PFSK-1 (cell line): ENCODE measurements at regions not wholly inside any gene's neighbourhood (a gene's known extent, or its start where the extent isn't known, plus 50 kb on each side); places are given as distances from the start of the nearest gene placed in this dataset.

Source experiments
- FOXP2 ChIP-seq: optimal IDR thresholded peaks from 2 replicates; pipeline ENCODE3; 2011; ENCODE audit warnings: borderline replicate concordance, control low read depth, inconsistent platforms; ENCODE audit not compliant: insufficient read depth; ENCODE audit errors: extremely low read length, extremely low read depth
- POLR2AphosphoS5 ChIP-seq: IDR thresholded peaks from 2 replicates; pipeline ENCODE4 v1.6.1; 2012; ENCODE audit warnings: low read depth, mild to moderate bottlenecking, control low read depth, low read length, moderate library complexity
- SIN3A ChIP-seq: IDR thresholded peaks from 2 replicates; pipeline ENCODE4 v1.6.1; 2012; ENCODE audit warnings: mild to moderate bottlenecking, low read length, moderate library complexity, borderline replicate concordance; ENCODE audit not compliant: insufficient read depth
- TAF1 ChIP-seq: IDR thresholded peaks from 2 replicates; pipeline ENCODE4 v1.6.1; 2012; ENCODE audit warnings: low read length, control low read depth, borderline replicate concordance; ENCODE audit not compliant: insufficient read depth
- TF ChIP-seq, protein P1 (sequence below), 2 experiments: IDR thresholded peaks; 2 replicates each; pipeline versions ENCODE4 v1.6.1 to v1.8.0; 2011 to 2012; ENCODE audit warnings: low read depth in 2 of 2, low read length in 2 of 2, control low read depth in 1 of 2, inconsistent platforms in 1 of 2, mild to moderate bottlenecking in 1 of 2, moderate library complexity in 1 of 2; ENCODE audit not compliant: insufficient read depth in 1 of 2

GRCh38 chr3:191592105-191592504, 131.1 kb downstream of the PYDC2 start:
- no peak for TF ChIP-seq POLR2AphosphoS5
- TF ChIP-seq, protein P1, sequence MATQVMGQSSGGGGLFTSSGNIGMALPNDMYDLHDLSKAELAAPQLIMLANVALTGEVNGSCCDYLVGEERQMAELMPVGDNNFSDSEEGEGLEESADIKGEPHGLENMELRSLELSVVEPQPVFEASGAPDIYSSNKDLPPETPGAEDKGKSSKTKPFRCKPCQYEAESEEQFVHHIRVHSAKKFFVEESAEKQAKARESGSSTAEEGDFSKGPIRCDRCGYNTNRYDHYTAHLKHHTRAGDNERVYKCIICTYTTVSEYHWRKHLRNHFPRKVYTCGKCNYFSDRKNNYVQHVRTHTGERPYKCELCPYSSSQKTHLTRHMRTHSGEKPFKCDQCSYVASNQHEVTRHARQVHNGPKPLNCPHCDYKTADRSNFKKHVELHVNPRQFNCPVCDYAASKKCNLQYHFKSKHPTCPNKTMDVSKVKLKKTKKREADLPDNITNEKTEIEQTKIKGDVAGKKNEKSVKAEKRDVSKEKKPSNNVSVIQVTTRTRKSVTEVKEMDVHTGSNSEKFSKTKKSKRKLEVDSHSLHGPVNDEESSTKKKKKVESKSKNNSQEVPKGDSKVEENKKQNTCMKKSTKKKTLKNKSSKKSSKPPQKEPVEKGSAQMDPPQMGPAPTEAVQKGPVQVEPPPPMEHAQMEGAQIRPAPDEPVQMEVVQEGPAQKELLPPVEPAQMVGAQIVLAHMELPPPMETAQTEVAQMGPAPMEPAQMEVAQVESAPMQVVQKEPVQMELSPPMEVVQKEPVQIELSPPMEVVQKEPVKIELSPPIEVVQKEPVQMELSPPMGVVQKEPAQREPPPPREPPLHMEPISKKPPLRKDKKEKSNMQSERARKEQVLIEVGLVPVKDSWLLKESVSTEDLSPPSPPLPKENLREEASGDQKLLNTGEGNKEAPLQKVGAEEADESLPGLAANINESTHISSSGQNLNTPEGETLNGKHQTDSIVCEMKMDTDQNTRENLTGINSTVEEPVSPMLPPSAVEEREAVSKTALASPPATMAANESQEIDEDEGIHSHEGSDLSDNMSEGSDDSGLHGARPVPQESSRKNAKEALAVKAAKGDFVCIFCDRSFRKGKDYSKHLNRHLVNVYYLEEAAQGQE (IDR thresholded peaks at IDR 0.05; ENCODE audit: insufficient read depth in 1 of 2, low read depth in 2 of 2, low read length in 2 of 2), result no peak

DNA sequence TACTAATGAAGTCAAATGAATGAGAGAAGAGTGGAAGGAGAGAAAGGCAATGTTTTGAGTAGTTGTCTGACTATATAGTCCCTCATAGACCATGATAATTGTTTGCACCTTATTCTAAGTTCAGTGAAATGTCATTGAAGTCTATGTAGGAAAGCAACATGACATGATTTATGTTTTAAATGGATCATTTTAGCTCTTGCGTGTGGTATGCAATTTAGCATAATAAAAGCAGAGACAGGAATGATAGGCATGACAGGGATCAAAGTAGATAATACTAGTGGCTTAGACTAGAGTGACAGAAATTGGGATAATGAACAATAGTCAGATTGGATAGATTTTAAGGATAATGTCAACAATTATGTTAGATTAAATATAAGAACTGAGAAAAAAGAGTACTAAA, 132.5 kb downstream of the PYDC2 start:
- TF ChIP-seq SIN3A, result no peak
- TF ChIP-seq, protein P1 (IDR thresholded peaks at IDR 0.05; ENCODE audit: insufficient read depth in 1 of 2, low read depth in 2 of 2, low read length in 2 of 2), result no peak
- TF ChIP-seq TAF1, result no peak
- no peak for TF ChIP-seq POLR2AphosphoS5
- no peak for TF ChIP-seq FOXP2

- no peak for TF ChIP-seq SIN3A
These were observed 163.3 kb downstream of the PYDC2 start for GRCh38 chr3:191624299-191624698.

- TF ChIP-seq, protein P1 (IDR thresholded peaks at IDR 0.05; ENCODE audit: insufficient read depth in 1 of 2, low read depth in 2 of 2, low read length in 2 of 2), result no peak
- no peak for TF ChIP-seq POLR2AphosphoS5
- TF ChIP-seq FOXP2, result no peak
- TF ChIP-seq TAF1, result no peak
- TF ChIP-seq SIN3A, result no peak
These were observed 166.1 kb downstream of the PYDC2 start for GRCh38 chr3:191627064-191627463.

DNA sequence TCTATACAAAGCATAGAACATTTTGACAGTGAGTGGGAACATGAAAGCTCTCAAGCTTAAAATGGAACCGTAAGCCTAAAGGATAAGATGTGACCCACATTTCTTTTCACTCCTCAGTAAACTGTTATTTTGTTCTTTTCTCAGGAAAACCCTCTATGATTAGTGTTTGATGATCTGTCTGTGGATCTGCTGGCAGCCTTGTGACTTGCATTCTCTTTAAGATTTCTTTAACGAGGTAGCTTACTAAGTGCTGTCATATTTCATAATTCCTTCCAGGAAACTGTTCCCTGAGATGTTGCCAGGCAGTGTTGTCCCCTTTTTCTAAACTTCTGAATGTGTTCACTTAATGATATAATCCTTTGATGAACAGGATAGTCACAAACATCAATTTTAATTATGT, 167.6 kb downstream of the PYDC2 start:
- TF ChIP-seq SIN3A (no peak), POLR2AphosphoS5 (no peak), FOXP2 (no peak), TAF1 (no peak)
- TF ChIP-seq, protein P1 (IDR thresholded peaks at IDR 0.05; ENCODE audit: insufficient read depth in 1 of 2, low read depth in 2 of 2, low read length in 2 of 2), result no peak

DNA sequence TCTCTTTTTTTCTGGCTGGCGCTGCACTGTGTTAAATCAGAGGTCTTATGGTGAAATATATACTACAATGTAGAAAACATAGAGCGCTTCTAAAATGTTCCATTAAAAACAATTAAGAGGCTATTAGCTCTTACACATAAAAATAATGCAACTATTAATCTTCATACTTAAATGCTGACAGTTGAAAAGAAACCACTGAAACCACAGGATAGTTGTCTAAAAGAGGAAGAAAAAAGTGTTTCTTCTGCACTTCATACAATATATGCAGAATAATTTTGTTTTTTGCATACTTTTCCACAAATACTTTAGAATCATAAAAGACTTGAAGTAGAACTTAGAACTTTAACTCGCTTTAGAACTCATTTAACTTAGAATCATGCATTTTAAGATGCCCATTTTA, 170.5 kb downstream of the PYDC2 start:
- no peak for TF ChIP-seq SIN3A
- TF ChIP-seq POLR2AphosphoS5, result no peak
- no peak for TF ChIP-seq TAF1
- TF ChIP-seq FOXP2, result no peak
- TF ChIP-seq, protein P1 (IDR thresholded peaks at IDR 0.05; ENCODE audit: insufficient read depth in 1 of 2, low read depth in 2 of 2, low read length in 2 of 2), result no peak
